K562 (cell line): ENCODE measurements at regions not wholly inside any gene's neighbourhood (a gene's known extent, or its start where the extent isn't known, plus 50 kb on each side); places are given as distances from the start of the nearest gene placed in this dataset.

Experiments
- ATAC-seq: fragments of 200-7000 bp; cut with Tn5 transposase; 3 replicates; pipeline ENCODE4 v1.9.1; 2020; ENCODE audit warnings: moderate library complexity
- BruUV-seq: library from RNA; stranded (reverse); fragments of 400-500 nt; replicated peaks from 2 replicates; lab custom pipeline; 2021; lab: Mats Ljungman, UMichigan
- CTCF ChIA-PET: fragments of 300-600 bp; formaldehyde crosslinking; extraction: SDS; loops from one replicate; lab custom pipeline; 2021; ENCODE audit warnings: low intra/inter-chr PET ratio; lab: Yijun Ruan, JAX
- POLR2A ChIA-PET: fragments of 300-600, 350-650 bp; sonication (Branson Sonifier 250); formaldehyde crosslinking; extraction: SDS; loops from one replicate; lab custom pipeline; 2021; ENCODE audit warnings: antibody characterized with exemption, inconsistent platforms; lab: Yijun Ruan, JAX
- DNase-seq, 4 experiments: peaks; one replicate each; pipeline versions ENCODE4 v3.0.0 to v3.0.0-alpha.2; 2011 to 2018; ENCODE audit warnings: low spot score in 3 of 4, mixed read lengths in 3 of 4; ENCODE audit errors: extremely low read depth in 1 of 4
- FAIRE-seq: peaks from 2 replicates; lab custom pipeline; 2011; peaks lifted over from hg19 to GRCh38; lab: Jason Lieb, UNC
- H2AFZ ChIP-seq: 2 replicates; pipeline ENCODE4 v1.6.0; 2011; ENCODE audit warnings: low read depth, low read length, control low read depth, inconsistent platforms
- H3K27ac ChIP-seq: fragments of 200-600 bp; 3 replicates; pipeline ENCODE4 v1.8.0; 2011; ENCODE audit warnings: low read depth, mild to moderate bottlenecking, control low read depth, inconsistent platforms, low read length, moderate library complexity, mixed read lengths; ENCODE audit errors: extremely low read depth
- H3K27me3 ChIP-seq, 2 experiments: fragments of 300-600 bp in 1 of 2; 2 replicates in 1 of 2; 3 replicates in 1 of 2; pipeline versions ENCODE4 v1.6.0 to v1.8.0; 2011; ENCODE audit warnings: inconsistent platforms in 2 of 2, low read length in 2 of 2, mild to moderate bottlenecking in 1 of 2, mixed read lengths in 1 of 2, moderate library complexity in 1 of 2; ENCODE audit not compliant: control insufficient read depth in 2 of 2, insufficient read depth in 2 of 2
- H3K36me3 ChIP-seq: fragments of 300-600 bp; 3 replicates; pipeline ENCODE4 v1.8.0; 2011; ENCODE audit warnings: mild to moderate bottlenecking, low read length, inconsistent platforms; ENCODE audit not compliant: control insufficient read depth, insufficient read depth
- H3K4me1 ChIP-seq, 2 experiments: fragments of 200-600 bp in 1 of 2; replicated peaks in 1 of 2; 2 replicates in 1 of 2; 3 replicates in 1 of 2; pipeline versions ENCODE4 v1.5.1 to v1.8.0; 2011; ENCODE audit warnings: inconsistent platforms in 2 of 2, low read length in 2 of 2, mild to moderate bottlenecking in 1 of 2, mixed read lengths in 1 of 2, moderate library complexity in 1 of 2; ENCODE audit not compliant: control insufficient read depth in 2 of 2, insufficient read depth in 2 of 2
- H3K4me2 ChIP-seq: 2 replicates; pipeline ENCODE4 v1.6.1; 2011; ENCODE audit warnings: low read length, control low read depth, inconsistent platforms, mixed read lengths; ENCODE audit not compliant: insufficient read depth
- H3K4me3 ChIP-seq: fragments of 200-600 bp; sonication (generic), shearing (Covaris generic); 2 replicates; pipeline ENCODE4 v1.5.1; 2016; ENCODE audit warnings: control low read depth, inconsistent platforms
- H3K79me2 ChIP-seq: fragments of 200-600 bp; 3 replicates; pipeline ENCODE4 v1.8.0; 2011; ENCODE audit warnings: low read length, inconsistent platforms; ENCODE audit not compliant: control insufficient read depth, insufficient read depth
- H3K9ac ChIP-seq, 2 experiments: 2 replicates each; pipeline versions ENCODE4 v1.6.0 to v1.6.1; 2011; ENCODE audit warnings: low read depth in 2 of 2, low read length in 2 of 2, control low read depth in 1 of 2, inconsistent platforms in 1 of 2, mild to moderate bottlenecking in 1 of 2, mixed read lengths in 1 of 2; ENCODE audit not compliant: insufficient read depth in 1 of 2
- H3K9me1 ChIP-seq: one replicate; pipeline ENCODE4 v1.6.0; 2011; ENCODE audit warnings: inconsistent platforms, mild to moderate bottlenecking, low read length, moderate library complexity; ENCODE audit not compliant: control insufficient read depth, insufficient read depth
- H3K9me3 ChIP-seq: replicated peaks from 2 replicates; pipeline ENCODE4 v1.5.1; 2011; ENCODE audit warnings: low read depth, low read length, inconsistent platforms; ENCODE audit not compliant: control insufficient read depth, insufficient read depth
- H4K20me1 ChIP-seq: replicated peaks from 2 replicates; pipeline ENCODE4 v1.6.1; 2011; ENCODE audit warnings: low read length, inconsistent platforms, mixed read lengths; ENCODE audit not compliant: control insufficient read depth, insufficient read depth
- ARNT ChIP-seq, 2 experiments: fragments of 450-650 bp; IDR thresholded peaks; 2 replicates each; pipeline ENCODE4 v1.6.1; 2016; ENCODE audit warnings: mild to moderate bottlenecking in 1 of 2
- EZH2 ChIP-seq: IDR thresholded peaks from 2 replicates; pipeline ENCODE4 v1.6.1; 2012; ENCODE audit warnings: low read depth, mild to moderate bottlenecking, inconsistent platforms, low read length, borderline replicate concordance
- PTTG1 ChIP-seq: fragments of 450-650 bp; IDR thresholded peaks from 2 replicates; pipeline ENCODE4 v1.6.1; 2016; ENCODE audit warnings: low read depth, mild to moderate bottlenecking, missing genetic modification characterization, missing compliant biosample characterization
- ZNF408 ChIP-seq: fragments of 250-450 bp; sonication (Bioruptor Pico); IDR thresholded peaks from 2 replicates; pipeline ENCODE4 v1.4.0; 2020; ENCODE audit warnings: low read depth, mild to moderate bottlenecking, moderate library complexity
- ZNF507 ChIP-seq: conservative IDR thresholded peaks from 2 replicates; pipeline ENCODE4 v1.6.1; 2017; ENCODE audit warnings: missing genetic modification characterization, missing compliant biosample characterization
- WGBS: fragments of 100-300 bp; shearing (Covaris generic); methylation state at CpG from one replicate; pipeline ENCODE4 v1.1.6; 2016; ENCODE audit warnings: low coverage, mixed read lengths; ENCODE audit not compliant: insufficient coverage; ENCODE audit errors: missing lambda C conversion rate; 5-methylcytosine and 5-hydroxymethylcytosine counted together
- in situ Hi-C: fragments of 300-500 bp; cut with MboI; formaldehyde crosslinking; loops from 4 replicates; pipeline ENCODE4 v1.15.0; 2018; ENCODE audit warnings: inconsistent platforms, mixed read lengths
- intact Hi-C: fragments of 100-400 bp; cut with micrococcal nuclease; formaldehyde crosslinking; loops from 2 replicates; pipeline ENCODE4 v1.14.2; 2022
- TF ChIP-seq, protein P1 (sequence below): sonication (generic); formaldehyde crosslinking; IDR thresholded peaks from 2 replicates; pipeline ENCODE4 v1.4.0; 2020; ENCODE audit warnings: mild to moderate bottlenecking, missing genetic modification reagents
- TF ChIP-seq, protein P2 (sequence below), 2 experiments: fragments of 450-650 bp in 1 of 2; sonication (generic) in 1 of 2; formaldehyde crosslinking in 1 of 2; IDR thresholded peaks in 1 of 2; conservative IDR thresholded peaks in 1 of 2; 2 replicates each; pipeline versions ENCODE4 v1.6.1 to v1.8.1; 2016 to 2023; ENCODE audit warnings: mild to moderate bottlenecking in 2 of 2, moderate library complexity in 2 of 2, inconsistent platforms in 1 of 2, missing genetic modification reagents in 1 of 2

- Histone ChIP-seq H3K4me1 (no peaks in the 10 kb centered on the region), H3K9me3 (no peaks in the 10 kb centered on the region), H4K20me1 (no peaks in the 10 kb centered on the region), H3K36me3 (no peaks in the 10 kb centered on the region), H2AFZ (no peak overlapping the region), H3K79me2 (no peaks in the 10 kb centered on the region), H3K4me3 (no peak overlapping the region), H3K27me3 (no peaks in the 10 kb centered on the region; a peak in 1 of 5 replicates), H3K9me1 (no peaks in the 10 kb centered on the region), H3K4me2 (no peak overlapping the region), H3K27ac (no peak overlapping the region), H3K9ac (no peak overlapping the region)
- 0% methylated on average over 5 of the region's 5 CpGs for WGBS
- FAIRE-seq: no peak
- POLR2A ChIA-PET: no interaction called here
- TF ChIP-seq, protein P1, sequence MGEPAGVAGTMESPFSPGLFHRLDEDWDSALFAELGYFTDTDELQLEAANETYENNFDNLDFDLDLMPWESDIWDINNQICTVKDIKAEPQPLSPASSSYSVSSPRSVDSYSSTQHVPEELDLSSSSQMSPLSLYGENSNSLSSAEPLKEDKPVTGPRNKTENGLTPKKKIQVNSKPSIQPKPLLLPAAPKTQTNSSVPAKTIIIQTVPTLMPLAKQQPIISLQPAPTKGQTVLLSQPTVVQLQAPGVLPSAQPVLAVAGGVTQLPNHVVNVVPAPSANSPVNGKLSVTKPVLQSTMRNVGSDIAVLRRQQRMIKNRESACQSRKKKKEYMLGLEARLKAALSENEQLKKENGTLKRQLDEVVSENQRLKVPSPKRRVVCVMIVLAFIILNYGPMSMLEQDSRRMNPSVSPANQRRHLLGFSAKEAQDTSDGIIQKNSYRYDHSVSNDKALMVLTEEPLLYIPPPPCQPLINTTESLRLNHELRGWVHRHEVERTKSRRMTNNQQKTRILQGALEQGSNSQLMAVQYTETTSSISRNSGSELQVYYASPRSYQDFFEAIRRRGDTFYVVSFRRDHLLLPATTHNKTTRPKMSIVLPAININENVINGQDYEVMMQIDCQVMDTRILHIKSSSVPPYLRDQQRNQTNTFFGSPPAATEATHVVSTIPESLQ (CRISPR knock-in tag): no peak
- TF ChIP-seq ARNT (IDR thresholded peaks at IDR 0.05) (no peak), EZH2 (no peak), PTTG1 (tag) (no peak), ZNF408 (CRISPR knock-in tag) (no peak), ZNF507 (tag) (no peak)
- TF ChIP-seq, protein P2, sequence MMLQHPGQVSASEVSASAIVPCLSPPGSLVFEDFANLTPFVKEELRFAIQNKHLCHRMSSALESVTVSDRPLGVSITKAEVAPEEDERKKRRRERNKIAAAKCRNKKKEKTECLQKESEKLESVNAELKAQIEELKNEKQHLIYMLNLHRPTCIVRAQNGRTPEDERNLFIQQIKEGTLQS (IDR thresholded peaks at IDR 0.05): no peak
- TF ChIP-seq, protein P2 (CRISPR knock-in tag; conservative IDR thresholded peaks at IDR 0.05): no peak
- in situ Hi-C loops (no loop called here), intact Hi-C loops (no loop called here)
- no TSS peak for BruUV-seq
- CTCF ChIA-PET: no interaction called here
- no peak for DNase-seq
- ATAC-seq: no peak
Observed at GRCh38 chr7:31416381-31416870, 75.9 kb upstream of the NEUROD6 start.
